Ascending aorta (tissue), 2 donors: ENCODE measurements at regions not wholly inside any gene's neighbourhood (a gene's known extent, or its start where the extent isn't known, plus 50 kb on each side); places are given as distances from the start of the nearest gene placed in this dataset.

Source experiments
- DNase-seq, 2 donors: peaks; one replicate each; pipeline ENCODE4 v3.0.0-alpha.2; 2019; ENCODE audit warnings: low spot score in 2 of 2
- H3K27ac ChIP-seq, 2 donors: fragments of 200-600 bp; sonication (generic); one replicate each; pipeline ENCODE4 v1.5.1; 2016 to 2017; ENCODE audit warnings: mild to moderate bottlenecking in 1 of 2
- H3K27me3 ChIP-seq: fragments of 200-600 bp; sonication (generic); one replicate; pipeline ENCODE4 v1.5.1; 2017
- H3K36me3 ChIP-seq, 2 donors: fragments of 200-600 bp; sonication (generic); one replicate each; pipeline ENCODE4 v1.5.1; 2016
- H3K4me1 ChIP-seq, 2 donors: fragments of 200-600 bp; sonication (generic); one replicate each; pipeline ENCODE4 v1.5.1; 2016 to 2017; ENCODE audit warnings: mild to moderate bottlenecking in 1 of 2
- H3K4me3 ChIP-seq, 2 donors: fragments of 200-600 bp; sonication (generic); one replicate each; pipeline ENCODE4 v1.5.1; 2016 to 2017; ENCODE audit warnings: mild to moderate bottlenecking in 1 of 2
- H3K9me3 ChIP-seq, 2 donors: fragments of 200-600 bp; sonication (generic); one replicate each; pipeline ENCODE4 v1.5.1; 2016
- CTCF ChIP-seq, 3 experiments: fragments of 200-600 bp in 2 of 3; fragments of 450-650 bp in 1 of 3; sonication (generic) in 2 of 3; IDR thresholded peaks; one replicate each; pipeline ENCODE4 v1.5.1; 2016 to 2019; ENCODE audit warnings: antibody characterized with exemption in 3 of 3, mild to moderate bottlenecking in 1 of 3, moderate library complexity in 1 of 3
- intact Hi-C: fragments of 100-400 bp; cut with DNase I; formaldehyde crosslinking; loops from one replicate; pipeline ENCODE4 v1.15.1; 2023

GRCh38 chr2:20150110-20150706 is 74.7 kb downstream of the SDC1 start:
- Histone ChIP-seq H3K27me3 (no peaks in the 10 kb centered on the region), H3K27ac (no peak overlapping the region), H3K36me3 (no peaks in the 10 kb centered on the region), H3K9me3 (no peaks in the 10 kb centered on the region), H3K4me3 (no peak overlapping the region), H3K4me1 (no peaks in the 10 kb centered on the region)
- no peak for TF ChIP-seq CTCF (IDR thresholded peaks at IDR 0.05)
- DNase-seq = no peak
- intact Hi-C loops = no loop called here

GRCh38 chr2:20149703-20150030 is 75.3 kb downstream of the SDC1 start:
- H3K27me3 ChIP-seq = no peaks in the 10 kb centered on the region
- no peak overlapping the region for H3K4me3 ChIP-seq
- DNase-seq = no peak
- no peak overlapping the region for H3K27ac ChIP-seq
- H3K36me3 ChIP-seq = no peaks in the 10 kb centered on the region
- TF ChIP-seq CTCF (IDR thresholded peaks at IDR 0.05) = no peak
- no peaks in the 10 kb centered on the region for H3K9me3 ChIP-seq
- H3K4me1 ChIP-seq = no peaks in the 10 kb centered on the region
- intact Hi-C loops = no loop called here

- Histone ChIP-seq H3K4me1 (no peaks in the 10 kb centered on the region), H3K9me3 (no peaks in the 10 kb centered on the region), H3K27ac (no peak overlapping the region), H3K27me3 (no peaks in the 10 kb centered on the region), H3K4me3 (no peak overlapping the region), H3K36me3 (no peaks in the 10 kb centered on the region)
- intact Hi-C loops = no loop called here
- TF ChIP-seq CTCF (IDR thresholded peaks at IDR 0.05) = no peak
- DNase-seq = no peak
These were observed 75.8 kb downstream of the SDC1 start for GRCh38 chr2:20148923-20149702.

GRCh38 chr2:20148426-20148922 is 76.5 kb downstream of the SDC1 start:
- no peak overlapping the region for H3K27ac ChIP-seq
- no peak for TF ChIP-seq CTCF (IDR thresholded peaks at IDR 0.05)
- intact Hi-C loops = no loop called here
- no peaks in the 10 kb centered on the region for H3K27me3 ChIP-seq
- H3K4me3 ChIP-seq = no peak overlapping the region
- H3K4me1 ChIP-seq = no peaks in the 10 kb centered on the region
- no peak for DNase-seq
- no peaks in the 10 kb centered on the region for H3K9me3 ChIP-seq
- H3K36me3 ChIP-seq = no peaks in the 10 kb centered on the region

GRCh38 chr2:20147351-20147750 is 77.6 kb downstream of the SDC1 start:
- no peaks in the 10 kb centered on the region for H3K36me3 ChIP-seq
- H3K4me1 ChIP-seq = no peaks in the 10 kb centered on the region
- TF ChIP-seq CTCF (IDR thresholded peaks at IDR 0.05) = no peak
- no peaks in the 10 kb centered on the region for H3K9me3 ChIP-seq
- no peak overlapping the region for H3K27ac ChIP-seq
- no peaks in the 10 kb centered on the region for H3K27me3 ChIP-seq
- no peak overlapping the region for H3K4me3 ChIP-seq
- intact Hi-C loops = no loop called here
- DNase-seq = no peak
